HepG2 (cell line): ENCODE measurements at regions not wholly inside any gene's neighbourhood (a gene's known extent, or its start where the extent isn't known, plus 50 kb on each side); places are given as distances from the start of the nearest gene placed in this dataset.

Experiments used
- BRCA1 ChIP-seq: sonication (generic); formaldehyde crosslinking; IDR thresholded peaks from 2 replicates; pipeline ENCODE4 v1.4.0; 2020; ENCODE audit warnings: missing genetic modification reagents
- CHD2 ChIP-seq: IDR thresholded peaks from 2 replicates; pipeline ENCODE4 v1.6.1; 2011; ENCODE audit warnings: low read depth, low read length, improper control_type of control experiment
- DR1 ChIP-seq: sonication (generic); formaldehyde crosslinking; IDR thresholded peaks from 2 replicates; pipeline ENCODE4 v1.8.0; 2021; ENCODE audit warnings: mild to moderate bottlenecking, missing genetic modification reagents, inconsistent platforms
- JDP2 ChIP-seq: sonication (generic); formaldehyde crosslinking; IDR thresholded peaks from 2 replicates; pipeline ENCODE4 v1.8.1; 2022; ENCODE audit warnings: missing genetic modification reagents, borderline replicate concordance
- JUND ChIP-seq: sonication (generic); formaldehyde crosslinking; IDR thresholded peaks from 2 replicates; pipeline ENCODE4 v1.8.0; 2022; ENCODE audit warnings: mild to moderate bottlenecking, missing genetic modification reagents
- MAFF ChIP-seq: IDR thresholded peaks from 2 replicates; pipeline ENCODE4 v1.6.1; 2011; ENCODE audit warnings: low read depth, low read length, improper control_type of control experiment
- MTA3 ChIP-seq: sonication (generic); formaldehyde crosslinking; IDR thresholded peaks from 2 replicates; pipeline ENCODE4 v1.4.0; 2020; ENCODE audit warnings: missing genetic modification reagents
- MXI1 ChIP-seq: IDR thresholded peaks from 3 replicates; pipeline ENCODE4 v1.6.1; 2012; ENCODE audit warnings: low read depth, low read length, inconsistent platforms, borderline replicate concordance
- NFKB2 ChIP-seq: sonication (generic); formaldehyde crosslinking; IDR thresholded peaks from 2 replicates; pipeline ENCODE4 v1.4.0; 2020; ENCODE audit warnings: missing genetic modification reagents, borderline replicate concordance
- SATB2 ChIP-seq: sonication (generic); formaldehyde crosslinking; IDR thresholded peaks from 2 replicates; pipeline ENCODE4 v1.5.0; 2020; ENCODE audit warnings: missing genetic modification reagents
- XBP1 ChIP-seq: sonication (generic); formaldehyde crosslinking; IDR thresholded peaks from 2 replicates; pipeline ENCODE4 v1.5.0; 2020; ENCODE audit warnings: missing genetic modification reagents
- ZBTB21 ChIP-seq: sonication (generic); formaldehyde crosslinking; IDR thresholded peaks from 2 replicates; pipeline ENCODE4 v1.4.0; 2020; ENCODE audit warnings: missing genetic modification reagents
- ZNF17 ChIP-seq: sonication (generic); formaldehyde crosslinking; IDR thresholded peaks from 2 replicates; pipeline ENCODE4 v1.5.0; 2020; ENCODE audit warnings: mild to moderate bottlenecking, missing genetic modification reagents
- ZNF343 ChIP-seq: sonication (generic); formaldehyde crosslinking; IDR thresholded peaks from 2 replicates; pipeline ENCODE4 v1.4.0; 2020; ENCODE audit warnings: mild to moderate bottlenecking, missing genetic modification reagents
- ZNF841 ChIP-seq: sonication (generic); formaldehyde crosslinking; IDR thresholded peaks from 2 replicates; pipeline ENCODE4 v1.8.1; 2023; ENCODE audit warnings: missing genetic modification reagents, borderline replicate concordance
- TF ChIP-seq, protein P1 (sequence below): sonication (generic); formaldehyde crosslinking; IDR thresholded peaks from 2 replicates; pipeline ENCODE4 v1.9.0; 2021; ENCODE audit warnings: missing genetic modification reagents, borderline replicate concordance
- TF ChIP-seq, protein P2 (sequence below): IDR thresholded peaks from 2 replicates; pipeline ENCODE4 v1.6.1; 2018; ENCODE audit warnings: missing genetic modification reagents
- TF ChIP-seq, protein P3 (sequence below): sonication (generic); formaldehyde crosslinking; IDR thresholded peaks from 2 replicates; pipeline ENCODE4 v1.8.0; 2022; ENCODE audit warnings: missing genetic modification reagents, mild to moderate bottlenecking, inconsistent platforms, borderline replicate concordance
- TF ChIP-seq, protein P4 (sequence below): sonication (generic); formaldehyde crosslinking; IDR thresholded peaks from 2 replicates; pipeline ENCODE4 v1.5.1; 2020; ENCODE audit warnings: mild to moderate bottlenecking, missing genetic modification reagents, borderline replicate concordance

DNA sequence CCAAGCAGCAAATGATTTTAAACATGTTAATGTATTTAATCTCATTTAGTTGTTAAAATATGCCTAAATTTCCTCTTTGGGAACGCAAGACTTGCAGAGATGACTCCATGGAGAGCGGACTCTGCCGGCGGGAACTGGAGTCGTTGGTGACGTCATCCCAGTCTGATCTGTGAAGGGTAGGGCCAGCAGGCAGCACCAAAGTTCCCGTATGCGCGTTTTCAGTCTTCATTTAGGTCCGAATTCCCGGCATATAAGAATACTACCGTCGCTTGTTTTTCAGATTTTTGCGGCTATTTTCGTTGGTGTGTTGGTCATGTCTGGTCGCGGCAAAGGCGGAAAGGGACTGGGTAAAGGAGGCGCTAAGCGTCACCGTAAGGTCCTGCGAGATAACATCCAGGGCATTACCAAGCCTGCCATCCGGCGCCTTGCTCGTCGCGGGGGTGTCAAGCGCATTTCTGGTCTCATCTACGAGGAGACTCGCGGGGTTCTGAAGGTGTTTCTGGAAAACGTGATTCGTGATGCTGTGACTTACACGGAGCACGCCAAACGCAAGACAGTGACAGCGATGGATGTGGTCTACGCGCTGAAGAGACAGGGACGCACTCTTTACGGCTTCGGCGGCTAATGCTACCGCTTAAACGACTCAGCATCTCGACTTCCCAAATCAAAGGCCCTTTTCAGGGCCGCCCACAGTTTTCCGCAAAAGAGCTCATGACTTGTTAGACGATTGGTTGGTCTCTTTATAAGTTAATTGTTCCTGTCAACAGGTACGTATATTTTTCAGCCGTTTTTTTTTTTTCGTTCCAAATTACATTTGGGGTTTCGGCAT is 117.3 kb downstream of the HFE start (continued):
- TF ChIP-seq, protein P1, sequence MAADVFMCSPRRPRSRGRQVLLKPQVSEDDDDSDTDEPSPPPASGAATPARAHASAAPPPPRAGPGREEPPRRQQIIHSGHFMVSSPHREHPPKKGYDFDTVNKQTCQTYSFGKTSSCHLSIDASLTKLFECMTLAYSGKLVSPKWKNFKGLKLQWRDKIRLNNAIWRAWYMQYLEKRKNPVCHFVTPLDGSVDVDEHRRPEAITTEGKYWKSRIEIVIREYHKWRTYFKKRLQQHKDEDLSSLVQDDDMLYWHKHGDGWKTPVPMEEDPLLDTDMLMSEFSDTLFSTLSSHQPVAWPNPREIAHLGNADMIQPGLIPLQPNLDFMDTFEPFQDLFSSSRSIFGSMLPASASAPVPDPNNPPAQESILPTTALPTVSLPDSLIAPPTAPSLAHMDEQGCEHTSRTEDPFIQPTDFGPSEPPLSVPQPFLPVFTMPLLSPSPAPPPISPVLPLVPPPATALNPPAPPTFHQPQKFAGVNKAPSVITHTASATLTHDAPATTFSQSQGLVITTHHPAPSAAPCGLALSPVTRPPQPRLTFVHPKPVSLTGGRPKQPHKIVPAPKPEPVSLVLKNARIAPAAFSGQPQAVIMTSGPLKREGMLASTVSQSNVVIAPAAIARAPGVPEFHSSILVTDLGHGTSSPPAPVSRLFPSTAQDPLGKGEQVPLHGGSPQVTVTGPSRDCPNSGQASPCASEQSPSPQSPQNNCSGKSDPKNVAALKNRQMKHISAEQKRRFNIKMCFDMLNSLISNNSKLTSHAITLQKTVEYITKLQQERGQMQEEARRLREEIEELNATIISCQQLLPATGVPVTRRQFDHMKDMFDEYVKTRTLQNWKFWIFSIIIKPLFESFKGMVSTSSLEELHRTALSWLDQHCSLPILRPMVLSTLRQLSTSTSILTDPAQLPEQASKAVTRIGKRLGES (CRISPR knock-in tag) = 0 out of 2 replicates have a peak, but pooled peaks have one; percentile 35
- TF ChIP-seq JDP2 (CRISPR knock-in tag) = no peak
- TF ChIP-seq ZNF841 (CRISPR knock-in tag) = peak; percentile 20; the same call in 1 of the 2 replicates
- 0 out of 2 replicates have a peak, but pooled peaks have one; percentile 53 for TF ChIP-seq XBP1
- TF ChIP-seq ZNF343 (CRISPR knock-in tag) = no peak
- TF ChIP-seq MAFF = no peak
- peak; percentile 49; the same call in 1 of the 2 replicates for TF ChIP-seq CHD2
- peak; percentile 96 for TF ChIP-seq JUND (CRISPR knock-in tag)
- TF ChIP-seq SATB2 (CRISPR knock-in tag) = peak; percentile 71
- TF ChIP-seq, protein P2, sequence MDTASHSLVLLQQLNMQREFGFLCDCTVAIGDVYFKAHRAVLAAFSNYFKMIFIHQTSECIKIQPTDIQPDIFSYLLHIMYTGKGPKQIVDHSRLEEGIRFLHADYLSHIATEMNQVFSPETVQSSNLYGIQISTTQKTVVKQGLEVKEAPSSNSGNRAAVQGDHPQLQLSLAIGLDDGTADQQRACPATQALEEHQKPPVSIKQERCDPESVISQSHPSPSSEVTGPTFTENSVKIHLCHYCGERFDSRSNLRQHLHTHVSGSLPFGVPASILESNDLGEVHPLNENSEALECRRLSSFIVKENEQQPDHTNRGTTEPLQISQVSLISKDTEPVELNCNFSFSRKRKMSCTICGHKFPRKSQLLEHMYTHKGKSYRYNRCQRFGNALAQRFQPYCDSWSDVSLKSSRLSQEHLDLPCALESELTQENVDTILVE = peak; percentile 88
- TF ChIP-seq DR1 (CRISPR knock-in tag) = peak; percentile 54; the same call in 1 of the 2 replicates
- 0 out of 2 replicates have a peak, but pooled peaks have one; percentile 22 for TF ChIP-seq BRCA1 (CRISPR knock-in tag)
- no peak for TF ChIP-seq ZNF17 (CRISPR knock-in tag)
- TF ChIP-seq, protein P3, sequence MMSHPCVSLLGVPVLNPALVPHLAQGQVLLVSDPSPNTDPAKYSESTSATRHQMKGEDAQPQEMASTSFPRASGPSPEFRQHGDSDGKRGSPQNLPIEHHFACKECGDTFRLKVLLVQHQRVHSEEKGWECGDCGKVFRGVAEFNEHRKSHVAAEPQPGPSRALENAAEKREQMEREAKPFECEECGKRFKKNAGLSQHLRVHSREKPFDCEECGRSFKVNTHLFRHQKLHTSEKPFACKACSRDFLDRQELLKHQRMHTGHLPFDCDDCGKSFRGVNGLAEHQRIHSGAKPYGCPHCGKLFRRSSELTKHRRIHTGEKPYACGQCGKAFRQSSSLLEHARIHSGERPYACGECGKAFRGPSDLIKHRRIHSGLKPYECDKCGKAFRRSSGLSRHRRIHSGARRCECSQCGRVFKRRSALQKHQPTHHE (CRISPR knock-in tag) = peak; percentile 66; the same call in 1 of the 2 replicates
- no peak for TF ChIP-seq MTA3 (CRISPR knock-in tag)
- TF ChIP-seq, protein P4, sequence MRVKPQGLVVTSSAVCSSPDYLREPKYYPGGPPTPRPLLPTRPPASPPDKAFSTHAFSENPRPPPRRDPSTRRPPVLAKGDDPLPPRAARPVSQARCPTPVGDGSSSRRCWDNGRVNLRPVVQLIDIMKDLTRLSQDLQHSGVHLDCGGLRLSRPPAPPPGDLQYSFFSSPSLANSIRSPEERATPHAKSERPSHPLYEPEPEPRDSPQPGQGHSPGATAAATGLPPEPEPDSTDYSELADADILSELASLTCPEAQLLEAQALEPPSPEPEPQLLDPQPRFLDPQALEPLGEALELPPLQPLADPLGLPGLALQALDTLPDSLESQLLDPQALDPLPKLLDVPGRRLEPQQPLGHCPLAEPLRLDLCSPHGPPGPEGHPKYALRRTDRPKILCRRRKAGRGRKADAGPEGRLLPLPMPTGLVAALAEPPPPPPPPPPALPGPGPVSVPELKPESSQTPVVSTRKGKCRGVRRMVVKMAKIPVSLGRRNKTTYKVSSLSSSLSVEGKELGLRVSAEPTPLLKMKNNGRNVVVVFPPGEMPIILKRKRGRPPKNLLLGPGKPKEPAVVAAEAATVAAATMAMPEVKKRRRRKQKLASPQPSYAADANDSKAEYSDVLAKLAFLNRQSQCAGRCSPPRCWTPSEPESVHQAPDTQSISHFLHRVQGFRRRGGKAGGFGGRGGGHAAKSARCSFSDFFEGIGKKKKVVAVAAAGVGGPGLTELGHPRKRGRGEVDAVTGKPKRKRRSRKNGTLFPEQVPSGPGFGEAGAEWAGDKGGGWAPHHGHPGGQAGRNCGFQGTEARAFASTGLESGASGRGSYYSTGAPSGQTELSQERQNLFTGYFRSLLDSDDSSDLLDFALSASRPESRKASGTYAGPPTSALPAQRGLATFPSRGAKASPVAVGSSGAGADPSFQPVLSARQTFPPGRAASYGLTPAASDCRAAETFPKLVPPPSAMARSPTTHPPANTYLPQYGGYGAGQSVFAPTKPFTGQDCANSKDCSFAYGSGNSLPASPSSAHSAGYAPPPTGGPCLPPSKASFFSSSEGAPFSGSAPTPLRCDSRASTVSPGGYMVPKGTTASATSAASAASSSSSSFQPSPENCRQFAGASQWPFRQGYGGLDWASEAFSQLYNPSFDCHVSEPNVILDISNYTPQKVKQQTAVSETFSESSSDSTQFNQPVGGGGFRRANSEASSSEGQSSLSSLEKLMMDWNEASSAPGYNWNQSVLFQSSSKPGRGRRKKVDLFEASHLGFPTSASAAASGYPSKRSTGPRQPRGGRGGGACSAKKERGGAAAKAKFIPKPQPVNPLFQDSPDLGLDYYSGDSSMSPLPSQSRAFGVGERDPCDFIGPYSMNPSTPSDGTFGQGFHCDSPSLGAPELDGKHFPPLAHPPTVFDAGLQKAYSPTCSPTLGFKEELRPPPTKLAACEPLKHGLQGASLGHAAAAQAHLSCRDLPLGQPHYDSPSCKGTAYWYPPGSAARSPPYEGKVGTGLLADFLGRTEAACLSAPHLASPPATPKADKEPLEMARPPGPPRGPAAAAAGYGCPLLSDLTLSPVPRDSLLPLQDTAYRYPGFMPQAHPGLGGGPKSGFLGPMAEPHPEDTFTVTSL (CRISPR knock-in tag) = no peak
- peak; percentile 60; the same call in 1 of the 3 replicates for TF ChIP-seq MXI1
- TF ChIP-seq ZBTB21 (CRISPR knock-in tag) = peak; percentile 89
- peak; percentile 62; the same call in 1 of the 2 replicates for TF ChIP-seq NFKB2
